Inflammatory macrophage (primary cell): ENCODE measurements at regions not wholly inside any gene's neighbourhood (a gene's known extent, or its start where the extent isn't known, plus 50 kb on each side); places are given as distances from the start of the nearest gene placed in this dataset.

ENCODE experiments used
- DNase-seq, 2 donors: peaks; one replicate each; pipeline ENCODE4 v3.0.0-alpha.2; 2020 to 2022

DNA sequence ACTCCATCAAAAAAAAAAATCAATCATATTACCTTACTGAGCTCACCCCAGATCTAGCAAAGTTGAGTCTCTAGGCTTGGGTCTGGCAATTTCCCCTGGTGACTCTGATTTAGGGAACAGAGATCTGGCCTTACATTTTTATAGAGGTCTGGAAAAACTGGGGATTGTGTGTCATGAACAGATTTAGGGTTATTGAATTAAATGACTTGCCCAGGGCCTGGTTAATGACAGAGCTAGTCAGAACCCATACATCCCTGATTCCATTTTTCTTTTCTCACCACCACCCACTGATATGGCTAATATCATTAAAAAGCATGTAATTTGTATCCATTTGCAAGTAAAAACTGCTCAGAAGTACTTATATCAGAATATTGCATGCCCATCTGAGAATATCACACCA, 163.4 kb upstream of the OGFRL1 start:
- no peak for DNase-seq

DNA sequence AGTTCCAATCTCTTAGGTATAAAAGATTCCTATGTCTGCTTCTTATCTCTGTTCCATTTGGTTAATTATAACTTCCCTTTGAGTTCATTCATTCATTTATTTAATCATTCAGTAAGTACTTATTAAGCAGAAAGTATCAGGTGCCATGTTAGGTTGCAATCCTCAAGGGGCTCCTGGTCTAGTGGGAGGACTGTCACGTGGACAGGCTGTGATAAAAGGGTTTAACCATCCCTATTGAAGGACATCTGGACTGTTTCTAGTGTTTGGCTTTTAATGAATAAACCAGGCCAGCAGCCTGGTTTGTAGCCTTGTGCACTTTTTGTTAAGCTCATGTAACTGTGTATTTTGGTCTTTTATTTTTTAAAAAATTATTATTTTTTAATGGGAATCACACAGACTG, 162.1 kb upstream of the OGFRL1 start:
- DNase-seq: no peak

DNA sequence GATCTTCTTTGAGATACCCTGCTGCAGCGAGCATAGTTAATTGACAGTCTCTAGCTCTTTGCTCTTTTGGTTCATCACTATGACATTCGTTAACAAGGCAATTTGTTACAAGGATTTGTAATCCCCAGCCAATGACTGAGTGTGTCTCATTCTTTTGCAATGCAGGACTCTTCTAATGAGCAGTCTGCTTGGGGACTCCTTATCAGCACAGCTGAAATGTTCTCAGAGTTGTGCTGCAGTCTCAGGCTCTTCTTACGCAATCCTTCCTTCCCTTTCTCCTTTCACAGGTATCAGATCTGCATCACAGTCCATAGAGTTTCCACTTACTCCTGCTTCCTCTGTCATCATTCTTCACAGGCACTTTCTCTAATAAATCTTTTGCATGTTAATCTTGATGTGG, 161.2 kb upstream of the OGFRL1 start:
- DNase-seq: no peak

DNA sequence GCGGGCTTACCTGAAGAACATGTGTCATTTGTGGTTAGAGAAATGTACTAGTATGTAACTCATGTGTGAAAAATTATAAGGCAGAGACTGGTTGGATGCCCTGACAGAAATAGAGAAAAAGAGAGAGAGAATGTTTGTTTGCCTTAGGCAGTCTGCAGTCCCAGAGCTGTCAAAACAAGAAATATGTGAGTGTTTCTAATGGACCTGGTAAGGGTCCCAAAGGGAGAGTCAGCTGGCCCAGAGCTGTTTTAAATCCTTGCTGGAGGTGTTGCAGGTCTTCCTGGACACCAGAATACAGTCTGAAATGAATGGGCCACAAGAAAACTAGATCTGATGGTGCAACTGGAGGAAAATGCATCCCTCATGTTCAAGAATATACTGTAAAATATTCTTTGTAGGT, 158.3 kb upstream of the OGFRL1 start:
- DNase-seq: no peak

DNA sequence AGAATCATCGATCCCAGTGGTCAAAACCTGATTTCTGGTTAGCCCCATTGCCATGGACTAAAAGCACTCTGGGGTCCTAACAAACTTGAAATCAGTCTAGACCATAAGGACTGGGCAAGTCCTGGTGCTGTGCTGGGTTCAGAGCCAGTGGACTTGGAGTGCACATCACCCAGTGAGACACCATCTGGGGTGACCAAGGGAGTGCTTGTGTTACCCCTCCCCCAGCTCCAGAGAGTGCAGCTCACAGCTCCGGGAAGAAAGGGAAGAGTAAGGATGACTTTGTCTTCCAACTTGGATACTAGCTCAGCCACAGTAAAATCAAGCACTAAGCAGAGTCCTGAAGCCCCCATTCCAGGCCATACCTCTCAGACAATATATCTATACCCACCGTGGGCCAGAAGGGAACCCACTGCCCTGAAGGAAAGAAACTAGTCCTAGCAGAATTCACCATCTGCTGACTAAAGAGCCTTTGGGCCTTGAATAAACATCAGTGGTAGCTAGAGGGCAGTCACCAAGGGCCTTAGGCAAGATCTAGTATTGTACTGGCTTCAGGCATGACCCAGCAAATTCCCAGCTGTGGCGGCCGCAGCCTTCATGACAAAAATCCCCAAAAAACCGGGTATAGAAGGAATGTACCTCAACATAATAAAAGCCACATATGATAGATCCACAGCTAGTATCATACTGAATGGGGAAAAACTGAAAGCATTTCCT, 153.5 kb upstream of the OGFRL1 start:
- DNase-seq: no peak

DNA sequence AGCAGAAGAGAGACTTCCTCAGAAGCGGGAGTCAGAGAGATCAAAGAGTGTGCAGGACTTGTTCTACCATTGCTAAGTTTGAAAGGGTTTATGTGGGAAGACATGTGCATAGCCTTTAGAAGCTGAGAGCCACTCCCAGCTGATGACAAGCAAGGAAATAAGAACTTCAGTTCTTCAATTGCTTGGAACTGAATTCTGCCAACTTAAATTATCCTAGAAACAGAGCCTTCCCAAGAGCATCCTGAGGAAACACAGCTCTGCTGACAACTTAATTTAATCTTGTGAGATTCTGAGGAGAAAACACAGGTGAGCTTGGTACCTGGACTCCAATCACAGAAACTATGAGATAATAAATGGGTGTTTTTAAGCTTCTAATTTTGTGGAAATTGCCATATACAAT, 150.6 kb upstream of the OGFRL1 start:
- no peak for DNase-seq

DNA sequence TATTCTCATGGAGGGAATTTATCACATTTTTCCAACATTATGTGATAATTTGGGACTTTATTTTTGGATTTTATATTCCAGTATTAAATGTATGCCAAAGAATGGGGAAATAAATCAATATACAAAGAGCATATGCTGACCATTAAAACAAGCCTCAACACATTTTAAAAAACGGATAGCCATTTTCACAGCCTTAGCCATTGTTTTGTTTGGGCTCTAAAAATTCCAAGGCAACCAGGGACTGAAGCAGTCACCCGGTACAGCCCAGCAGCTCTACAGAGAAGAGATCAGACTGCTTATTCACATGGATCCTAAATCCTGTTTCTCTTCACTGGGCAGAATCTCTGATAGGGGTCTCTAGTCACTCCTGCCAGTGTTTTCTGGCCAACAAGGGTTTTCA, 150.2 kb upstream of the OGFRL1 start:
- no peak for DNase-seq

DNA sequence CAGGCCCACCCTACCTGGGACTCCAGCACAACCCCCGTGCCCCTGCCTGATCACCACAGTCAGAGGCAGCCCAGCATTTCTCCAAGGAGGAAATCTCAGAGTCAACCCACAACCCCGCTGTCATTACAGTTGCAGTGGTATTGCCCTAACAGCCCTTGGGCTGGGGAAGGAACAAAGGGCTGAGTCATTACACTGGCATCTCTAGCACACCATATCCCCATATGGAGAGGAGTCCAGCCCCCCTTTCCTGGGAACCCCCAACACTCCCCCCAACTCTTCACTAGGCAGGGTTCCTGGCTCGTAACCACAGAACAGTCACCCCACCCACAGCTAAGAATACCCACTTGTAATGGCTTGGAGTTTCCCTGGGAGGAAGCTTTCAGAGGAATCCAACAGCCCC, 149.4 kb upstream of the OGFRL1 start:
- DNase-seq: peak in 1 of 2 donors; percentile 13

DNA sequence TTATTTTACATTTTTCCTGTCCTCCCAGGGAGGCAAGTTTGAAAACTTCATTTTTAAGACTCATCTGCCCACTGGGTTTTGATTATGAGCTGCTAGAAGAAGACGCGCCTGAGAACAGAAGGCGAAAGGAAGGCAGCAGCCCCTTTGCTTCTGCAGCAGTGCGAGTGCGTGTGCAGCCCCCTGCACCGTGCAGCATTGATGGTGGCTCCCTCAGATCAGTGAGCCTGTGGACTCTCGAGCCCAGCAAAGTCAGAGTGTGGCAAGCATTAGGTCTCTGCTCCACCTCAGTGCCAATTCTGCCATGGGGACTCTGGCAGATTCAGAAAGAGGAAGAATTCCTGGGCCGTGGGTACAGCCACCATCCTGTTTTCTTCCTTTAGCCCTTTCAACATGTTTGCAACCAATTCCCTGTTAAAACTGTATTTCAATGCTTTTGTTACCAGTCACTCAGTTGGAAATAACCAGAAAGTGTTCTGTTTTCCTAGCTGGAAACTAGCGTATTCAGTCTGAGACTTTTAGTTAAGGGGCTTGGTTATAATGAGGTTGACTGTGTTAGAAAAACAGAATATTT, 134.8 kb upstream of the OGFRL1 start:
- DNase-seq: peak; percentile 7 to 8

DNA sequence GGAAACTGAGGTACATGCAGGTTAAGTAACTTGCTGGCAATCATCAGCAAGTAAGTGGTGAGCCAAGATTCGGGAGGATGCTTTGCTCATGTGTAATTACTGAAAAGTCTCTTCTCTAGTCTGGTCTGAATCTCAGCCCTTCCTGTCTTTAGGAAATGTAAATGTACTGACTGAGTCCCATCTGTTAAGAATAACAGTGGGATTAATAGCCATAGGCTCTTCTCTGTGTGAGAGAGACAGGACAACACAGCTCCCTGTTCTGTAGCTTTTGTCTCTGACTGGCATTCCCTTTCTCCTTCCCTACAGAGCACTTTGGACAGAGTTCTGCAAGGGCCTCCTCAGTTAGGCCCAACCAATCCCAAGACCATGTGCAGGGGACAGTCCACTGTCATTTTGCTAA, 131.3 kb upstream of the OGFRL1 start:
- no peak for DNase-seq

DNA sequence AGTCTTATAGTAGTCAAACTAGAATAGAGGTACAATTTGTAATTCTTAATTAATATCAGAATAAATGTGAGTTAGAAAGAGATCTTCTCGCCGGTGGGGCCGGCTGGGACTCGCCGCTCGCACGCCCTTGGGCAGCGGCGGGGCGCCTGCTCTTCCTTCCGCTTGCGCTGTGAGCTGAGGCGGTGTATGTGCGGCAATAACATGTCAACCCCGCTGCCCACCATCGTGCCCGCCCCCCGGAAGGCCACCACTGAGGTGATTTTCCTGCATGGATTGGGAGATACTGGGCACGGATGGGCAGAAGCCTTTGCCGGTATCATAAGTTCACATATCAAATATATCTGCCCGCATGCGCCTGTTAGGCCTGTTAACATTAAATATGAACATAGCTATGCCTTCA, 123.7 kb upstream of the OGFRL1 start:
- DNase-seq: no peak

DNA sequence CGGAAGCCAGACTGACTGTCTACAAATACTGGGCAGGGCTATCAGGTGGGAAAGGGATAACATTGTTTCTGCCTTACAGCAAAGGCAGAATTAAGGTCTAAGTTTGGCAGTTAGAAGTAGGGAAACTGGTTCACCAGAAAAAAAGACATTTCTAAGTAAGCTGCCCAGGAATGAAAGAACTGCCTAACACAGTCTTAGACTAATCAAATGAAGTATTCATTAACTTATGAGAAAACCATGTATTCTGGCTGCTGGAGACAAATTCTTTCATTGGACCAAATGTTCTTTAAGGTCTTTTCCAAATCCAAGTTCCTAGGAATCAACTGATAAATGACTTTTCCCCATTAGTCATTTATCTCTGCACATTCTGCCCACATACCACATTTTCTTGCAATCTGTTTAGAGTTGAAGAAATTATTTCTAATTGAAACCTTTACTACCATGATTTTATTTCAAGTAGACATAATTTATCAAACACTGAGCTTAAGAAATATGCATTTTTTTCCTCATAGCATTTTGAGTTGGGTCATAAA, 120.3 kb upstream of the OGFRL1 start:
- no peak for DNase-seq

DNA sequence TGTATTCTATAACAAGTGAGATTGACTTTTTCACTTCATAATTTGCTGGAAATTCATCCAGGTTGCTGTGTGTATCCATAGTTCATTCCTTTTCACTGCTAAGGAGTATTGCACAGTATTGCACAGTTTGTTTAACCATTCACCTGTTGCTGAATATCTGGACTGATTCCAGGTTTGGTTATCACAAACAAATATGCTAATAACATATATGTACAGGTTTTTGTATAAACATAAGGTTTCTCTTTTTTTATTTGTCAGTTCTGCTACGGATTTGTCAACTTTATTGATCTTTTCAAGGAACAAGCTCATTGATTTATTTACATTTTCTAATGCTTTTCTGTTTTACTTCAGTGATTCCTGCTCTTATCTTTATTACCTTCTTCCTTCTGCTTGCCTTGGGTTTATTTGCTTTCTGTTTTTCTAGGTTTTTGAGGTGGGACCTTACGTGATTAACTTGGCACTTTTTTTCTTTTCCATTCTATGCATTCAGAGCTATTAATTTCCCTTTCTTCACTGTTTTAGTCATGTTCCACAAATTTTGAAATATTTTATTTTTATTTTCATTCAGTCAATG, 117.0 kb upstream of the OGFRL1 start:
- no peak for DNase-seq

DNA sequence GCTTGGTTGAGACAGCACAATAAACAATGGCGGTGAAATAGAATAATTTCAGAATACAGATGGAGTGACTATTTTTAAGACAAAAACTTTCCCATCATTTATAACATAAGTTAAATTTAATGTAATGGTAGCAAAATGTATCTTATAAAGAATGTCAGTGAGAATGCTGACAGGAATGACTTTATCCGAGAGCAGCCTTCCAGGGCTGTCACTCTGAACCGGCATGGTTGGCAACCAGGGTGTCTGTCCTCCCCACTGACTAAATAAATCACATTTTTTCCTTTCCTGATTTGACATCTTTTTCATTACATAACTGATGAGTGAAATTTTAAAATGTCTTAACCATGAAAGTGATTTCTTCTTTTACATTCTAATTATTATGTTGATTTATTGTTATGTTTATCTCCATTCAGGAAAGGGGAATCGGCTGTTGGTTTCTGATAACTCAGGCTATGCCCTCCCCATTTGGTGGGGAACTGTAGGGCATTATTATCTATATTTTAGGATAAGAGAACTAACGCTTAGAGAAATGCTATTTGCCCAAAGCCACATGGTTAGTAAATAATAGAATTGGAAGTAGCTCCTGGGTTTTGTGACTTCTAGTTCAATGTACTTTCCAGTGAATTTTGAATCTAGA, 109.2 kb upstream of the OGFRL1 start:
- no peak for DNase-seq

DNA sequence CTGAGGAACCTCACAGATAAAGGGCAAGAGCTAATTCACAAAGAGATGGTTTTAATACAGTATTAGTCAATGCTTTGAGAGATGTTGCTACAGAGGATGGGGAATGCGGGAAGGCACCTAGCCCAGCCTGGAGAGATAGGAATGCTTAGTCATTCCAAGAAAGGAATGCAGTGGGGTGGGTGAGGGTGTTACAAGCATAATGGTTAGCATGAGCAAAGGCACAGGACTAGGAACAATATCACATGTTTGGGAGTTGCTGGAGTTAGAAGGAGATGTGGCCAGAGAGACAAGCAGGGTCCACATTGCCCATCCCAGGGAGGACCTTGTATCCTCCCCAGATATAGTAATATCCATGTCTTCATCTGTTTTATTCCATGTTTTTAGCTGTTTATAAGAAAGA, 107.0 kb upstream of the OGFRL1 start:
- no peak for DNase-seq

DNA sequence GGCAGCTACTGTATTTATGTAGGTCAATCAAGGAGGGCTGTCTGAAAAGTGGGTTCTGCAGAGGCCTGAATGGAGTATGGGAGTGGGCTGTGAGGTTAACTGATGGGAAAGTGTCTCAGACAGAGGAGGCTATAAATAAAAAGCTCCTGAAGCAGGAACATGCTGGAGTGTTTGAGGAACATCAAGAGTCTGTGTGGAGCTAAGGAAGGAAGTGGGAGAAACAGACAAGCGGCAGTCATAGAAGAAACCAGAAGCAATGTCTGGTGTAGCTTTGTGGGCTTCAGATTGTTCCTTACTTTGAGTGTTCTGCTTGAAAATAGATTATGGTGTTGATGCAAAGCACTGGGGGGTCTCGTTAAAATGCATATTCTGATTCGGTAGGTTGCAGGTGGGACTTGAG, 101.5 kb upstream of the OGFRL1 start:
- peak; percentile 28 to 43 for DNase-seq

DNA sequence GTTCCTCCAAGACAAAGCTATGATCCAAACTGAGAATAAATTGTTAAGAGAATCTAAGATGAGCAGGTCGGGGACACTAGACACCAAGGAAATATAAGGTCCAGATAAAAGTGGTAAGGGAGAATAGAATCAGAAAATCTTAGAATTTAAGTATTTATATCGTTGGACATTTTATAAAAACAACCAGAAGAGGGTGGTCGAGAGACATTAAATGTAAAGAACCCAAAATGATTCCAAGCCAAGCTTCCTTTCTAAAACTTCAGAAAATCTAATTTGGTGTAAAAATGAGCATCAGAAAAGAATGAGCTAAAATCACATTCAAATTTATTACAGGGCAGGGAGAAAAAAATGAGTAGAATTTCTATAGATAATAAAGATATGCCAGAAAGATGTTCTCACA, 97.8 kb upstream of the OGFRL1 start:
- peak; percentile 18 to 65 for DNase-seq

DNA sequence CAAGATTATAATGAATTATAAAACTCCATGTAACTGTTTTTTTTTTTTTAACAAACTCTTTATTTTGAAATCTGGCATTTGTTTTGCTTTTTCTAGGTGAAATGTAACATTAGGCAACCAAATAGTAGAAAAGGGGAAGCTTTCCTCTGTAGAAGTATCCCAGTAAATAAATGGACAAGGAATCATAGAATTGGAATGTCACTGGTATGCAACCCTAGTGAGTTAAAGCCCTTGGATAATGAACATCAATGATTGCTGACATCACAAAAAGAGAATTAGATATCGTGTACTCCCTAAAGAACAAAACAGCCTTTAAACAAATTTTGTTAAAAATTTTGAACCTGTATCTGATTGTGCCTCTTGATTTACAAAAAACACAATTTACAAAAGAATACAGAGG, 93.9 kb upstream of the OGFRL1 start:
- peak in 1 of 2 donors; percentile 36 for DNase-seq

DNA sequence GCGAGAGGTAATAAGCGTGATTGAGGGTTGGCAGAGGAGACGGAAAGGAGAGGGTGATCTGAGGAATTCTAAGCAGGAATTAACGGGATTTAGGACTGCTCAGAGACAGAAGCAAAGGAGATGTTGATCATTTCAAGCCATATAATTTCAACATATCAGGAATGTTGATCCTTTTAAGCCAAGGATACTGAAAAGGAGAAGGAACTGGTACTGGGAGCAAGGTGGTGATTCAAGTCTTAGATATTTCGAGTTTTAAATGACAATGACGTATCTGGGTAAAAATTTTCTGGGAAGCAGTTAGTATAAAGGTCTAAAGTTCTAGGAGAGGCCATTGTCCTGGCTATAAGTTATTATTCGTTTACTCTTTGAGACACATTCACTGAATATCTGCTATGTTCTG, 91.3 kb upstream of the OGFRL1 start:
- no peak for DNase-seq

DNA sequence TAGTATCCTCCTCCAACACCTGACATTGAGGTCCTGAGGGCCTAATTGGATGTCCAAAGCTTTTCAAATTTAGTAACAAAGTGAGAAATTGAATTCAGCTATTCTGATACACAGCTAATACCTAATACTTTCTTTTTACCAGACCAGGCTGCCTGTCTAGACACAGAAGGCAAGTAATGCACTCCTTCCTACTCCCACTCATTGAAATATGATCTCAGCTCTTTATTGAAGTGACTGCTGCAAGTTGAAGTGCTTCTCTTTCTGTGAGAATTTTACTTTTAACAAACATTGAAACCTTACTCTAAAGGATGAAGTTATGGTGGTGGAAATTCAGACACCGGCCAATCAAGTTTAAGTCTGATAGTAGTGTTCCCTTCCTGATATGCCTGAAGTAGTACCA, 90.8 kb upstream of the OGFRL1 start:
- peak; percentile 9 to 28 for DNase-seq

DNA sequence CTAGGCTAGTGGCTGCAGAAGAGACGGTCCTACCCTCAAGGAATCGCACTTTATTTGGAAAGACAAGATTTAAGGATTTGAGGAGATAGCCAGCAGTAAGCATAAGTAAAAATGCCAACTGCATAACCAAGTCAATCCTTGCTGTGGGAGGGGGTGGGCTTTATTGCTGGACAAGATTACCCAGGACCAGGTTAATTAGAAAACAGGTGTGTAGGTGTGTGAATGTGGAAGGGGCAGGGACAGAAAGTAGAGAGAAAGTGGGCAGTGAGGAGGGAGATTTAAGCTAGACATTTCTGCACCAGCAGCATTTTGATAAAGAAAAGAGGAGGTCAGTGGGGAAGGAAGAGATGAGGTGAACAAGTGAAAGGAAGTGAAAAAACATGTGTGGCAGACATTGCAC, 89.7 kb upstream of the OGFRL1 start:
- no peak for DNase-seq

DNA sequence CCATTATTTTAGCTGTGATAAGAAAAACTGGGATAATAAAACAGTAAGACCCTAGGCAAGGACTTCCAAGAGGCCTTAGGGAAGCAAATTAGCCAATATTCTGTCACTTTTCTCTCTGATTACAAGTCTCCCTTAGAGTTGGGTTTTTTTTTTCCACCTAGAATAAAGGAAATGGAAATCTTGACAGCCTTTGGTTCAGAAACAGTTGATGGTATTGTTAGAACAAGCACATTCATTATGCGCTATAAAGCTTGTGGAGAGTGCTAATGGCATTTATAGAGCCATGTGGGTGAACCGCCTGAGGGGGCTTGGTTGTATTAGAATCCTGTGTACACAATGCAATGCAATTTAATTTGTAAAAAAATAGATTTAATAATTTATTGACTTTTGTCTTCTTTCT, 88.9 kb upstream of the OGFRL1 start:
- no peak for DNase-seq

DNA sequence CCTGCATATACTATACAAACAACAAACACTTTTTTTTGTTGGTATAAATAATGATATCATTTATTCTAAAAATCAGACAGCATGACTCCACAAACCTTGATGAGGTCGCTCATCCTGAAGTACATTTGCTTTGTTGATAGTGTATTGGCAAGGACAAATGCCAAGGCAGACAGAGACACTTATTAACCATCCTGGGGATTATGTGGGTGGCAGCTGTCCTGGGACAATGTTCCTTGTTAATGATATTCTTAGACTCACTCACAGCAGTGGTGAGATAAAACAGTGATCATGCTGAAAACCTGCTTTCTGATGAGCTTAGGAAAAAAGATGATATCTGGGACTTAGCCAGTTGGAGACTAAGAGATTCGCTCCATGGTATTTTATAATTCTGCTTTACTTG, 85.4 kb upstream of the OGFRL1 start:
- DNase-seq: no peak

DNA sequence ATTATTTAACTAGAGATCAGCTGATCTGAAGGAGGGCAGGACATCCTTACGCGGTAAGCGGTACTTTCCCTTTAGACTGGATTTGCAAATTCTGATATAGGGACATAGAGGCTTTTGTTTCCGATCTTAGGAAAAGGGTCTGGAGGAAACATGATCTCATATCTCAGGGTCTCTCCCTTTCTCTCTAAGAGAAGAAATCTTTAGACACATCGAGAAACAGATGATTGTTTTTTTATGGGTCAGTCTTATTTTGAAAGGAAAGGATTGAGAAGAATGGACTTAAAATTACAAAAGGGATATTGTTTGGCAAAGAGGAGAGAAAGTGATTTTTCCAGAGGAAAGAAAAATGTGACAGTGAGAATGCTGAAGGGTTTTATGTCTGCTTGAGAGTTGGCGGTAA, 83.9 kb upstream of the OGFRL1 start:
- DNase-seq: no peak
